Smooth muscle cell (in vitro differentiated cells): ENCODE measurements at regions not wholly inside any gene's neighbourhood (a gene's known extent, or its start where the extent isn't known, plus 50 kb on each side); places are given as distances from the start of the nearest gene placed in this dataset.

Source experiments
- DNase-seq: peaks from one replicate; lab custom pipeline; 2025; ENCODE audit not compliant: unreplicated experiment; lab: John Stamatoyannopoulos, UW
- H2AFZ ChIP-seq: fragments of 200-600 bp; sonication (generic); 2 replicates; pipeline ENCODE4 v1.6.0; 2016; ENCODE audit warnings: antibody characterized with exemption, low read depth, mild to moderate bottlenecking
- H3F3A ChIP-seq: fragments of 200-600 bp; sonication (generic); 2 replicates; pipeline ENCODE4 v1.6.0; 2017; ENCODE audit warnings: antibody characterized with exemption, low read depth
- H3K27ac ChIP-seq: fragments of 200-600 bp; sonication (generic); 2 replicates; pipeline ENCODE4 v1.5.1; 2016; ENCODE audit warnings: low read depth, mild to moderate bottlenecking
- H3K27me3 ChIP-seq: fragments of 200-600 bp; sonication (generic); 2 replicates; pipeline ENCODE4 v1.6.1; 2016; ENCODE audit warnings: low read depth, mild to moderate bottlenecking
- H3K36me3 ChIP-seq: fragments of 200-600 bp; sonication (generic); 2 replicates; pipeline ENCODE4 v1.5.1; 2016; ENCODE audit warnings: low read depth
- H3K4me1 ChIP-seq: fragments of 200-600 bp; sonication (generic); 2 replicates; pipeline ENCODE4 v1.5.1; 2016; ENCODE audit warnings: low read depth
- H3K4me2 ChIP-seq: fragments of 200-600 bp; sonication (generic); 2 replicates; pipeline ENCODE4 v1.6.0; 2016; ENCODE audit warnings: mild to moderate bottlenecking
- H3K4me3 ChIP-seq: fragments of 200-600 bp; sonication (generic); 2 replicates; pipeline ENCODE4 v1.5.1; 2016; ENCODE audit warnings: mild to moderate bottlenecking
- H3K79me2 ChIP-seq: fragments of 200-600 bp; sonication (generic); 2 replicates; pipeline ENCODE4 v1.6.0; 2016; ENCODE audit warnings: low read depth, mild to moderate bottlenecking
- H3K9ac ChIP-seq: fragments of 200-600 bp; sonication (generic); 2 replicates; pipeline ENCODE4 v1.6.0; 2016; ENCODE audit warnings: low read depth
- H3K9me3 ChIP-seq: fragments of 200-600 bp; sonication (generic); replicated peaks from 2 replicates; pipeline ENCODE4 v1.5.1; 2016; ENCODE audit warnings: low read depth
- H4K20me1 ChIP-seq: fragments of 200-600 bp; sonication (generic); 2 replicates; pipeline ENCODE4 v1.6.0; 2016; ENCODE audit warnings: low read depth
- CTCF ChIP-seq: fragments of 200-600 bp; sonication (generic); IDR thresholded peaks from 2 replicates; pipeline ENCODE4 v1.5.1; 2017; ENCODE audit warnings: borderline replicate concordance, mild to moderate bottlenecking, antibody characterized with exemption; ENCODE audit not compliant: insufficient read depth, poor library complexity, severe bottlenecking
- WGBS: methylation state at CpG from one replicate; pipeline ENCODE4 v1.1.7; 2016; ENCODE audit warnings: low lambda C conversion rate; 5-methylcytosine and 5-hydroxymethylcytosine counted together

- no peaks in the 10 kb centered on the region for H4K20me1 ChIP-seq
- no peaks in the 10 kb centered on the region for H3K9me3 ChIP-seq
- WGBS: 85% methylated on average over 9 of the region's 12 CpGs
- H3K4me2 ChIP-seq: no peak overlapping the region
- H3F3A ChIP-seq: no peaks in the 10 kb centered on the region
- no peak overlapping the region for H3K27ac ChIP-seq
- H3K4me1 ChIP-seq: no peaks in the 10 kb centered on the region
- no peak for TF ChIP-seq CTCF
- no peaks in the 10 kb centered on the region for H3K79me2 ChIP-seq
- no peaks in the 10 kb centered on the region for H3K36me3 ChIP-seq
- no peaks in the 10 kb centered on the region for H3K27me3 ChIP-seq
- no peak overlapping the region for H3K9ac ChIP-seq
- H3K4me3 ChIP-seq: no peak overlapping the region
- H2AFZ ChIP-seq: no peak overlapping the region
- DNase-seq: no peak
Measured at GRCh38 chr2:12162269-12163247, 416.1 kb downstream of the LPIN1 start.

DNA sequence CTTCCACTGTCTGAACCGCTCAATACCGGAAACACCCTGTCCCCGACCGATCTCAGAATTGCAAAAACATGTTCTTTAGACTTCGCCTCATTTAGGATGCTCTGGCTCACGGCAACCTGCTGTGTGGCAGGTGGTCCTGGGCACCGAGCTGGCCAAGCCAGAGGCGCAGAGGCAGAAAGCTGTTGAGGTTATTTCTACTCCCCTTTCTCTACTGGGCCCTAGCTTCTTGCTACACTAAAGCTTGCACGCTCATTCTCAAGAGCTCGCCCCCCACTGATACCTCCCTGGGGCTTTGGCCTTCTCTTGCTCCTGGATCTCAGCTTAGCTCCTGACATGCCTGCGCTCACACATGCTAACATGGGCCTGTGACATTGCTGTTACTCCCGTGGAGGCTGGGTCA is 417.4 kb downstream of the LPIN1 start:
- H3K36me3 ChIP-seq: no peaks in the 10 kb centered on the region
- no peak overlapping the region for H3K4me3 ChIP-seq
- H4K20me1 ChIP-seq: no peaks in the 10 kb centered on the region
- H3K9ac ChIP-seq: no peak overlapping the region
- no peak overlapping the region for H3K27ac ChIP-seq
- no peaks in the 10 kb centered on the region for H3K79me2 ChIP-seq
- no peaks in the 10 kb centered on the region for H3K27me3 ChIP-seq
- no peak for TF ChIP-seq CTCF
- WGBS: 95% methylated on average over 12 of the region's 12 CpGs
- H3K9me3 ChIP-seq: no peaks in the 10 kb centered on the region
- H3F3A ChIP-seq: no peaks in the 10 kb centered on the region
- no peak overlapping the region for H2AFZ ChIP-seq
- no peak for DNase-seq
- H3K4me1 ChIP-seq: no peaks in the 10 kb centered on the region
- H3K4me2 ChIP-seq: no peak overlapping the region

- no peaks in the 10 kb centered on the region for H3K9me3 ChIP-seq
- no peaks in the 10 kb centered on the region for H4K20me1 ChIP-seq
- no peak for TF ChIP-seq CTCF
- H3K4me2 ChIP-seq: no peak overlapping the region
- H2AFZ ChIP-seq: no peak overlapping the region
- H3K9ac ChIP-seq: no peak overlapping the region
- H3K4me1 ChIP-seq: no peaks in the 10 kb centered on the region
- no peaks in the 10 kb centered on the region for H3F3A ChIP-seq
- H3K4me3 ChIP-seq: no peak overlapping the region
- H3K27me3 ChIP-seq: no peaks in the 10 kb centered on the region
- WGBS: 87% methylated on average over 5 of the region's 5 CpGs
- no peaks in the 10 kb centered on the region for H3K79me2 ChIP-seq
- no peaks in the 10 kb centered on the region for H3K36me3 ChIP-seq
- no peak overlapping the region for H3K27ac ChIP-seq
- DNase-seq: no peak
Measured at GRCh38 chr2:12164689-12165088, 418.3 kb downstream of the LPIN1 start.
